ENCODE measurements at regions not wholly inside any gene's neighbourhood (a gene's known extent, or its start where the extent isn't known, plus 50 kb on each side); places are given as distances from the start of the nearest gene placed in this dataset.
A peak's percentile ranks its signal among the peaks of the same experiment; 100 is the strongest.
"Not testable (repeated sequence)": the region's sequence is repeated elsewhere in the genome, so short reads cannot be mapped to it uniquely, and the experiment has no call there.

GRCh38 chr11:127943763-127944162, 643.6 kb downstream of the ETS1 start:
- H3K27ac ChIP-seq (ENCODE audit: low read depth, low read length): no peak overlapping the region
- no peak overlapping the region for H3K4me2 ChIP-seq (ENCODE audit: low read length)
- H3K27me3 Mint-ChIP-seq (ENCODE audit: low read depth, unreplicated experiment): peaks cover 4% of the 10 kb centered on the region
- H3K4me3 ChIP-seq (ENCODE audit: insufficient read depth, low read depth, low read length): no peak overlapping the region
- H3K9ac ChIP-seq (ENCODE audit: low read length): no peak overlapping the region
- H3K9me3 Mint-ChIP-seq (ENCODE audit: unreplicated experiment): peaks cover 5% of the 10 kb centered on the region
- DNase-seq (ENCODE audit: low read depth) (peak; percentile 15), FAIRE-seq (no peak)
- TF ChIP-seq EZH2 (IDR thresholded peaks at IDR 0.05; ENCODE audit: insufficient read depth, low read length) (no peak), CTCF (IDR thresholded peaks at IDR 0.05; ENCODE audit: insufficient read depth, low read depth, low read length) (no peak)
- no peaks in the 10 kb centered on the region for H3K27me3 ChIP-seq (ENCODE audit: insufficient read depth, low read length)
- H3K36me3 ChIP-seq (ENCODE audit: insufficient read depth, low read length): no peaks in the 10 kb centered on the region
- H2AFZ ChIP-seq (ENCODE audit: low read depth, low read length): no peak overlapping the region
- no peaks in the 10 kb centered on the region for H3K36me3 Mint-ChIP-seq (ENCODE audit: low read depth, unreplicated experiment)
- H3K79me2 ChIP-seq (ENCODE audit: insufficient read depth, low read length): no peaks in the 10 kb centered on the region
- no peak overlapping the region for H3K27ac Mint-ChIP-seq (ENCODE audit: unreplicated experiment)
- H3K4me3 Mint-ChIP-seq (ENCODE audit: unreplicated experiment): no peak overlapping the region
- H3K9me3 ChIP-seq (ENCODE audit: insufficient read depth, low read depth, low read length): no peaks in the 10 kb centered on the region
- H3K4me1 Mint-ChIP-seq (ENCODE audit: low read depth, unreplicated experiment): no peaks in the 10 kb centered on the region
- no peaks in the 10 kb centered on the region for H3K4me1 ChIP-seq (ENCODE audit: insufficient read depth, low read length)
- H4K20me1 ChIP-seq (ENCODE audit: insufficient read depth, low read length): no peaks in the 10 kb centered on the region

- Histone ChIP-seq H3K27me3 (ENCODE audit: insufficient read depth, low read length) (no peaks in the 10 kb centered on the region), H3K36me3 (ENCODE audit: insufficient read depth, low read length) (no peaks in the 10 kb centered on the region), H3K4me1 (ENCODE audit: insufficient read depth, low read length) (no peaks in the 10 kb centered on the region), H3K79me2 (ENCODE audit: insufficient read depth, low read length) (no peaks in the 10 kb centered on the region), H3K27ac (ENCODE audit: low read depth, low read length) (no peak overlapping the region), H3K4me2 (ENCODE audit: low read length) (no peak overlapping the region), H3K4me3 (ENCODE audit: insufficient read depth, low read depth, low read length) (no peak overlapping the region), H3K9ac (ENCODE audit: low read length) (no peak overlapping the region), H3K9me3 (ENCODE audit: insufficient read depth, low read depth, low read length) (no peaks in the 10 kb centered on the region), H2AFZ (ENCODE audit: low read depth, low read length) (no peak overlapping the region), H4K20me1 (ENCODE audit: insufficient read depth, low read length) (no peaks in the 10 kb centered on the region)
- DNase-seq (ENCODE audit: low read depth): no peak
- no peak for FAIRE-seq
- no peak for TF ChIP-seq EZH2 (IDR thresholded peaks at IDR 0.05; ENCODE audit: insufficient read depth, low read length)
- no peak for TF ChIP-seq CTCF (IDR thresholded peaks at IDR 0.05; ENCODE audit: insufficient read depth, low read depth, low read length)
- peaks cover 5% of the 10 kb centered on the region for H3K9me3 Mint-ChIP-seq (ENCODE audit: unreplicated experiment)
- H3K27me3 Mint-ChIP-seq (ENCODE audit: low read depth, unreplicated experiment): peaks cover 4% of the 10 kb centered on the region
- H3K36me3 Mint-ChIP-seq (ENCODE audit: low read depth, unreplicated experiment): no peaks in the 10 kb centered on the region
- H3K27ac Mint-ChIP-seq (ENCODE audit: unreplicated experiment): no peak overlapping the region
- H3K4me3 Mint-ChIP-seq (ENCODE audit: unreplicated experiment): no peak overlapping the region
- no peaks in the 10 kb centered on the region for H3K4me1 Mint-ChIP-seq (ENCODE audit: low read depth, unreplicated experiment)
Measured at GRCh38 chr11:127943152-127943551, 644.2 kb downstream of the ETS1 start.

GRCh38 chr11:127941554-127941953, 645.8 kb downstream of the ETS1 start:
- not testable (repeated sequence) for H3K4me1 ChIP-seq (ENCODE audit: insufficient read depth, low read length); H3K27ac ChIP-seq (ENCODE audit: low read depth, low read length); H3K27ac Mint-ChIP-seq (ENCODE audit: unreplicated experiment); H3K27me3 Mint-ChIP-seq (ENCODE audit: low read depth, unreplicated experiment); H3K79me2 ChIP-seq (ENCODE audit: insufficient read depth, low read length); DNase-seq (ENCODE audit: low read depth); H2AFZ ChIP-seq (ENCODE audit: low read depth, low read length); H3K4me3 ChIP-seq (ENCODE audit: insufficient read depth, low read depth, low read length); H3K27me3 ChIP-seq (ENCODE audit: insufficient read depth, low read length); H4K20me1 ChIP-seq (ENCODE audit: insufficient read depth, low read length); H3K36me3 Mint-ChIP-seq (ENCODE audit: low read depth, unreplicated experiment); H3K9me3 ChIP-seq (ENCODE audit: insufficient read depth, low read depth, low read length); H3K4me2 ChIP-seq (ENCODE audit: low read length); H3K9me3 Mint-ChIP-seq (ENCODE audit: unreplicated experiment); FAIRE-seq; H3K36me3 ChIP-seq (ENCODE audit: insufficient read depth, low read length); H3K4me3 Mint-ChIP-seq (ENCODE audit: unreplicated experiment); H3K4me1 Mint-ChIP-seq (ENCODE audit: low read depth, unreplicated experiment); H3K9ac ChIP-seq (ENCODE audit: low read length)

Measured in astrocyte (in vitro differentiated cells and primary cell).